ENCODE measurements at regions not wholly inside any gene's neighbourhood (a gene's known extent, or its start where the extent isn't known, plus 50 kb on each side); places are given as distances from the start of the nearest gene placed in this dataset.

DNA sequence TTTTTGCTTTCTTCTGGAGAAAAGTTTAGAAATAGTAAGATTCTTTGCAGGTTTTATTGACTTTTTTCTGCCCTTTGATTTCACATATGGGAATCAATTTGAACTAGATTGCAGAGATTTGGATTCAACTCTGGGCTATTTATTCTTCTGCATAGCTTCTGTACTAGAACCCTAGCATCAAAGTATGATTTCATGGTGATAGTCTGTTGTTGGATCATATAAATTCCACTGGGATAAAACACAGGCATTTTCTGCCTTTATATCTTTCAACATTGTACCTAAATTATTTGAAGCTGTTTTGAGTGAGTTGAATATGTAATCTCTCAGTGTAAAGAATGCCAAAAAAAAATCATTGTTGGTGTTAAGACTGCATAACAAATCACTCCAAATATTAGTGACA is 458.4 kb upstream of the MPDZ start:
- no peak overlapping the region for H3K4me3 ChIP-seq (replicated peaks; ENCODE audit: low read depth, low read length)
- TF ChIP-seq, protein P1, sequence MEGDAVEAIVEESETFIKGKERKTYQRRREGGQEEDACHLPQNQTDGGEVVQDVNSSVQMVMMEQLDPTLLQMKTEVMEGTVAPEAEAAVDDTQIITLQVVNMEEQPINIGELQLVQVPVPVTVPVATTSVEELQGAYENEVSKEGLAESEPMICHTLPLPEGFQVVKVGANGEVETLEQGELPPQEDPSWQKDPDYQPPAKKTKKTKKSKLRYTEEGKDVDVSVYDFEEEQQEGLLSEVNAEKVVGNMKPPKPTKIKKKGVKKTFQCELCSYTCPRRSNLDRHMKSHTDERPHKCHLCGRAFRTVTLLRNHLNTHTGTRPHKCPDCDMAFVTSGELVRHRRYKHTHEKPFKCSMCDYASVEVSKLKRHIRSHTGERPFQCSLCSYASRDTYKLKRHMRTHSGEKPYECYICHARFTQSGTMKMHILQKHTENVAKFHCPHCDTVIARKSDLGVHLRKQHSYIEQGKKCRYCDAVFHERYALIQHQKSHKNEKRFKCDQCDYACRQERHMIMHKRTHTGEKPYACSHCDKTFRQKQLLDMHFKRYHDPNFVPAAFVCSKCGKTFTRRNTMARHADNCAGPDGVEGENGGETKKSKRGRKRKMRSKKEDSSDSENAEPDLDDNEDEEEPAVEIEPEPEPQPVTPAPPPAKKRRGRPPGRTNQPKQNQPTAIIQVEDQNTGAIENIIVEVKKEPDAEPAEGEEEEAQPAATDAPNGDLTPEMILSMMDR (IDR thresholded peaks at IDR 0.05; ENCODE audit: insufficient read depth, low read length, poor library complexity, severe bottlenecking): no peak
- H3K27me3 ChIP-seq (replicated peaks; ENCODE audit: control insufficient read depth, insufficient read depth, low read length): no peaks in the 10 kb centered on the region
- no peaks in the 10 kb centered on the region for H3K36me3 ChIP-seq (ENCODE audit: control insufficient read depth, insufficient read depth, low read length)
- no peak for DNase-seq (ENCODE audit: extremely low read depth, insufficient read length)

DNA sequence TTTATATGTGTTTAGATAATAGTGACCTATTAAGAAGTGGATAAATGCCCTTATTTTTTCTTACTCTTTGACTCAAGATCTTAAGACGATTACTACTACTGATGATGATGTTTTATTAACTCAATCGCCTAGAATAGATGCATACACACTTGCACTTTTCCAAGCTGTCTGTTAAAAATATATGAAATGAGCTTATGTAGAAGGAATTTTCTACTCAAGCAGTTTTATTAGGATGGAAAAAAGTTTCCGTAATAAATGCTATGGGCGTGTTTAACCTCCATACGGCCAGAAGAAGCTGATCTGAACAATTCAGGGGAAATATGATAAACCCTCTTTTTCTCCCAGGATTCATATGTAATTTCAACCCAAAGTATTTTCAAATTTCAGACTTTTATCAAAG is 455.7 kb upstream of the MPDZ start:
- H3K27me3 ChIP-seq (replicated peaks; ENCODE audit: control insufficient read depth, insufficient read depth, low read length): no peaks in the 10 kb centered on the region
- H3K4me3 ChIP-seq (replicated peaks; ENCODE audit: low read depth, low read length): no peak overlapping the region
- DNase-seq (ENCODE audit: extremely low read depth, insufficient read length): no peak
- no peaks in the 10 kb centered on the region for H3K36me3 ChIP-seq (ENCODE audit: control insufficient read depth, insufficient read depth, low read length)
- TF ChIP-seq, protein P1 (IDR thresholded peaks at IDR 0.05; ENCODE audit: insufficient read depth, low read length, poor library complexity, severe bottlenecking): no peak

DNA sequence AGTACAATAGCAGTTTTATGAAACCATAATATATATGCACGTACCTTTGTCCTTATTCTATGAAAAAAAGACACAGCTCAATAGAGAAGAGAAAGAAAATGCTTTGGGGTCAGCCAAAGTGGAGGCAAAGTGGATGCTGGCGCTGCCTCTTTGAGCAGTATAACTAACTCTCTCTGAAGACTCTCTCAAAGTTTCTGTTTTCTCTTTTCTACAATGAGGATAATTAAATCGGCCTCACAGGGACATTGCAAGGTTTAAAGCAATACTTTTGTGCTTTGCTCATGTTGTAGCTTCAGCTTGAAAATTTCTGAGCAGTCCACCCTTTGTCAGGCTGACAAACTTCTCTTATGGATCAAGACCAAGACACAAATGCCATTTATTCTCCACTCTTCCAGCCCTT is 455.1 kb upstream of the MPDZ start:
- no peaks in the 10 kb centered on the region for H3K27me3 ChIP-seq (replicated peaks; ENCODE audit: control insufficient read depth, insufficient read depth, low read length)
- TF ChIP-seq, protein P1 (IDR thresholded peaks at IDR 0.05; ENCODE audit: insufficient read depth, low read length, poor library complexity, severe bottlenecking): no peak

DNA sequence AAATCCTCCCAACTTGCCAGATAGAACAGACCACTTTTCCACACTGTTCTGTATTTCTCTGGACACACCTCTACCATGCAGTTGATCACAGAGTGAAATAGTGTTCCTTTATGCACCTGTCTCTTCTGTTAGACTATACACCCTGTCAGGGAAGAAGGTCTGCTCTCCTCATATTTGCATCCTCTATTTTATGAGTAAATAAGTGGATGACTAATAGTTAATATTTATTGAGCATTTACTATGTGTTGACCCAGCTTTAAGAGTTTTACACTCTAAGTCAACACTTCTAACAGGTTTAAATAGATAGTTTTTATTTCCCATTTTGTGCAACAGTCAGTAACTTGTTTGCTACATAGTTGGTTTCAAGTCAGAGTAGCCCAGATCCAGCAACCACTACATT is 452.8 kb upstream of the MPDZ start:
- no peaks in the 10 kb centered on the region for H3K36me3 ChIP-seq (ENCODE audit: control insufficient read depth, insufficient read depth, low read length)
- H3K27me3 ChIP-seq (replicated peaks; ENCODE audit: control insufficient read depth, insufficient read depth, low read length): no peaks in the 10 kb centered on the region
- no peak for DNase-seq (ENCODE audit: extremely low read depth, insufficient read length)
- TF ChIP-seq, protein P1 (IDR thresholded peaks at IDR 0.05; ENCODE audit: insufficient read depth, low read length, poor library complexity, severe bottlenecking): no peak
- no peak overlapping the region for H3K4me3 ChIP-seq (replicated peaks; ENCODE audit: low read depth, low read length)

More for the DNA sequence above, 455.1 kb upstream of the MPDZ start:
- DNase-seq (ENCODE audit: extremely low read depth, insufficient read length): no peak
- H3K36me3 ChIP-seq (ENCODE audit: control insufficient read depth, insufficient read depth, low read length): no peaks in the 10 kb centered on the region
- no peak overlapping the region for H3K4me3 ChIP-seq (replicated peaks; ENCODE audit: low read depth, low read length)

DNA sequence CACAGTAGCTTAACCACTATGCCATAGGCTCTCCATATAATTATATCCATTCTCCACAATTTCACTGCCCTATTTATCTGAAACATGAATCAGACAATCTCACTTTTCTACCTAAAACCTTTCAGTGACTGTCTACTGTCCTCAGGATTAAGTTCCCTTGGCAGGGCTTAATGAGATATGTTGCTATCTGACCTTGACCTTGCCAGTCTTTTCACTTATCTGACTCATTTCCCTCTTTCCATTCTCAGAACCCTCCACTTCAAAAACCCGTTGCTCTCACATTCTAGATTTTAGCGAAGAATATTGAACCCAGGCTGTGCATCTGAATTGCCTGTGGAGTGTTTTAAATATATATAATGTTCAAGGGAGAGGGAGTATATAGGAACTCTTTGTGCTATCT is 452.1 kb upstream of the MPDZ start:
- TF ChIP-seq, protein P1 (IDR thresholded peaks at IDR 0.05; ENCODE audit: insufficient read depth, low read length, poor library complexity, severe bottlenecking): no peak
- Histone ChIP-seq H3K36me3 (ENCODE audit: control insufficient read depth, insufficient read depth, low read length) (no peaks in the 10 kb centered on the region), H3K27me3 (replicated peaks; ENCODE audit: control insufficient read depth, insufficient read depth, low read length) (no peaks in the 10 kb centered on the region), H3K4me3 (replicated peaks; ENCODE audit: low read depth, low read length) (no peak overlapping the region)
- DNase-seq (ENCODE audit: extremely low read depth, insufficient read length): no peak

DNA sequence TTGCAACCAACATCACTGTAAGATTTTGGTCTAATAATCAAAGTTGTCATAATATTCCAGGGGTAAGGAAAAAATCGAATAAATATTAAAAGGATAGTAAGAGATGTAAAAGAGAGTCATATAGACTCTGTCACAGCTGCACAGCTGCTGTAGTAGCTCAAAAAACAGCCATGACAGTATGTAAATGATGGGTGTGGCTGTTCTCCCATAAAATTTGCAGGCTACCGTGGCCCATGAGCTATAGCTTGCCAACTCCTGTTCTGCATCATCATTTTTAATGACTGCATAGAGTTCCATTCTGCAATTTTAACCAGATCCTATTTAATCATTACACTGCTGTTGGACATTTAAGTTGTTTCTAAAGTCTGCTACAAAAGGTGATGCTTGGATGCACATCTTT is 450.5 kb upstream of the MPDZ start:
- Histone ChIP-seq H3K36me3 (ENCODE audit: control insufficient read depth, insufficient read depth, low read length) (no peaks in the 10 kb centered on the region), H3K27me3 (replicated peaks; ENCODE audit: control insufficient read depth, insufficient read depth, low read length) (no peaks in the 10 kb centered on the region), H3K4me3 (replicated peaks; ENCODE audit: low read depth, low read length) (no peak overlapping the region)
- no peak for DNase-seq (ENCODE audit: extremely low read depth, insufficient read length)
- TF ChIP-seq, protein P1 (IDR thresholded peaks at IDR 0.05; ENCODE audit: insufficient read depth, low read length, poor library complexity, severe bottlenecking): no peak
